GM21381 (cell line): ENCODE measurements at regions not wholly inside any gene's neighbourhood (a gene's known extent, or its start where the extent isn't known, plus 50 kb on each side); places are given as distances from the start of the nearest gene placed in this dataset.

ENCODE experiments used
- ATAC-seq: cut with Tn5 transposase; IDR thresholded peaks from one replicate; pipeline ENCODE4 v1.9.1; 2021; ENCODE audit warnings: mild to moderate bottlenecking, moderate library complexity; ENCODE audit not compliant: unreplicated experiment

GRCh38 chr2:152815634-152816257 lies 97.3 kb downstream of the ARL6IP6 start:
- peak; percentile 55 for ATAC-seq

GRCh38 chr2:152814475-152815030 lies 96.1 kb downstream of the ARL6IP6 start:
- ATAC-seq, result no peak

- ATAC-seq, result no peak
These were observed 94.9 kb downstream of the ARL6IP6 start for GRCh38 chr2:152813351-152813750.
